Fibroblast of the conjunctiva (primary cell): ENCODE measurements at regions not wholly inside any gene's neighbourhood (a gene's known extent, or its start where the extent isn't known, plus 50 kb on each side); places are given as distances from the start of the nearest gene placed in this dataset.
"Not testable (repeated sequence)": the region's sequence is repeated elsewhere in the genome, so short reads cannot be mapped to it uniquely, and the experiment has no call there.

Source experiments
- DNase-seq: peaks from one replicate; pipeline ENCODE4 v3.0.0-alpha.2; 2010; ENCODE audit warnings: low read depth

DNA sequence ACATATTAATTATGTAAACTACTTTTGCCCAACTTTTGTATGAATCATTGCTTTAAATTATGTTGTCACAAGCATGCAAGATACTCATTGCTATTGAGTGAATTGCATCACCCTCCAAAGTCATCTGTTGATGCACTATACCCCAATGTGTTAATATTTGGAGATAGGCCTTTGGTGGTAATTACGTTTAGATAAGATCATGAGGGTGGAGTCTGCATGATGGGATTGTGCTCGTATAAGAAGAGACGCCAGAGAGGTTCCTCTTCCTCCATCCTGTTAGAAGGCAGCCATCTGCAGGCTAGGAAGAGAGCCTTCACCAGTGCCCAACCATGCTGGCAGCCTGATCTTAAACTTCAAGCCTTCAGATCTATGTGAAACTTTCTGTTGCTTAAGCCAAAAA, 95.3 kb upstream of the MAGI2 start:
- no peak for DNase-seq

DNA sequence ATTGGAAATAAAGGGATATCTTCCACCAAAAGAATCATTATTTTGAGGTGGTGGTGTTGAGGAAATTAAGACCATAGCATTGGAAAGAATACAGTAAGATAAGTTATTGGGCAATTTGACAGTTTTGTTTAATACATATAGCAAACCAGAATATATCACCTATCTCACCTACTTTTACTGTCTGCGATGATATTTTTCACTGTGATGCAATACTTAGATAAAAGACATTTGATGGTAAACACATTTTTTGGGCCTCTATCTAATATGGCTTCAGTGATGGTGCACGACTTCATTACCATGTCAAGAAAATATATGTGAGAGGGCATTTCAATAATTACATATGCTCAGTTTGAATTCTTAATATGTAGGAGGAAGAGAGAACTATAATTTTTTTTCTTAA, 93.7 kb upstream of the MAGI2 start:
- DNase-seq, result no peak

DNA sequence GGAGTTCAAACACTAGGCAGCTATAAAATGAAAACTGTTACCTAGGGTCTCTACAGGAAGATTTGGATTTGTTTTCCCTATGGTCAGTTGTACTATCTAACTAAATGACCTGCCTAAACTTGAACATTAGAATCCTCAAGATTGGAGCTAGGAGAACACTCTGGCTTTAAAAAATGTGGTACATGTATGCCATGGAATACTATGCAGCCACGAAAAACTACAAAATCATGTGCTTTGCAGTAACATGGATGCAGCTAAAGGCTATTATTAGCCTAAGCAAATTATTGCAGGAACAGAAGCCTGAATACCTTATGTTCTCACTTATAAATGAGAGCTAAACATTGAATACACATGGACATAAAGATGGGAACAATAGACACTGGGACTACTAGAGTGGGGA, 87.1 kb upstream of the MAGI2 start:
- DNase-seq, result no peak

DNA sequence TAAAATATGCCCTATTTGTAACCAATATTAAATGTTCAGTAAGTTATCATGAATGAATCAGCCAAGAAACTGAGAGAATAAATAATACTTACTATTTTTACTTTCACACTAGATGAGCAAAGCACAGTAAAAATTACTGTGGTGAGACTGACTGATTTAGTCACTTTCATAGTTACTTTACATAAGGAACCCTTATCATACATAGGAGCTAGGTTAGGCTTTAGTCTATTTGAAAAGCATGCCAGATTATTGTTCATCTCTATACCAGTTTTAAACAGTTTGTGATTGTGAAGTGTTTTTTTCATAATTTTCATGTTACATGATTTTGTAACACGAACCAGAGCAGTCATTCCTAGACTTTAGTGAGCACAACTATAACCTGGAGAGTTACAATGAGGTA, 80.7 kb upstream of the MAGI2 start:
- DNase-seq, result no peak

DNA sequence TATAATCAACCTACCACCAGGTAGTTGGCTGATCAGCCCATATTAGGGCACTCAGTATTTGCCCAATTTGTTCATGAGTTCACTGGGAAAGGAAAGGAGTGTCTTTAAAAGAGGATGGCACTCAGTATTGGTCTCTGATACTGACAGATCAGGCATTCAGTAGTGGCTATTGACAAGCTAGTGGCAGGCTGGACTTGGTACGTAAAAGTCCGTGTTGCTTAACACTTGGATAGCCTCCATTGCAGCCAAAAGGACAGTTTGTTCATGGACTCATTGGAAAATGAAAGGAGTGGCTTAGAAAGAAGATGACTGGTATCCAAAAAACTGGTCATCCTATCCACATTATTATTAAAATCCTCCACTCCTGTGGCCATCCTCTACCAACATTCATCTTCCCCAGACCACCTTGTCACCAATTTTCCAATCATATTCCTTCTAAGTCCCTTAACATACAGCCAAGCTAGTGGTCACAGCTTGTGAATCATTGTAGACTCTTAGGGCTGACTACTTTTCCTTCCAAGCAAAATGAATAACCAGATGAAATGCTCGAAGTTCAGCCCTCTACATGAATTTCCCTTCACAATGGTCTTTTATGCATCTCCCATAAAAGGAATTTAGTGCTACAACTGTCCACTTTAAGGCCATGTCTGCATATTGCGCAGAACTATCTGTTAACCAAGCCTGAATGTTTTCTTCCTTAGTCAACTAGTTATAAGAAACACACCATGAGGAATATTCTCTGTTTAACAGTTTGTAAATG, 78.6 kb upstream of the MAGI2 start:
- no peak for DNase-seq

DNA sequence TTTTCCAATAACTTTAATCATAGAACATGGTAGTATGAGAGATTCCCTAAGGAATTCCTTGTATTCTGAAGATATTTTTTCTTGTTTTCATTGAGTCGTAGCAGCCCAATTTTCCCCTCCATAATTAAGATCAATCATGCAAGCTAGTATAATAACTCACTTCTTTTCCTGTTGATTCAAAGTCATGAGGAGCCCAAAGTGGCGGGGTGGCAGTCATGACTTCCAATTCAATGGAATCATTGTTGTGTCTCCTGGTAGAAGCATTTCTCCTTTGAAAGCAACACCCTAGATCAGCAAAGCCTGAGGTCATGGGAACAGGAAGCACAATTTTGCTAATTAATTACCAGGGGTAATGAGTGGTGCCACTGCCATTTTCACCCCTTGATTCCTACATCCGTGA, 77.6 kb upstream of the MAGI2 start:
- no peak for DNase-seq

DNA sequence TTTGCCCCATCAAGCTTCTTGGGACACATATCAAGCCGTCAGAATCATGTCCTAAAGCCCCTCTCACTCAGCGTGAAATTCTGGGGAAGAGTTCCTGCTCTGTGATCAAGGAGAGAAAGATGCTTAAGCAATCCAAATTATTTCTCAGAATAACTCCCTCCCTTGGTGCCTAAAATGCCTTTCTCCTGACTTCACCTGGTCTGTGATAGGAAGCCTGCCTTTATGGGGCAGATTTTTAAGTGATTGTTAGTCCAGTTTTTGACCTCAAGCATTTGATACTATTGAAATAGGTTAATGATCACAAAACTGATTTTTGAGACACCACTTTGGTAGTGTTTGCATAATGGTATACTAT, 76.4 kb upstream of the MAGI2 start:
- no peak for DNase-seq

DNA sequence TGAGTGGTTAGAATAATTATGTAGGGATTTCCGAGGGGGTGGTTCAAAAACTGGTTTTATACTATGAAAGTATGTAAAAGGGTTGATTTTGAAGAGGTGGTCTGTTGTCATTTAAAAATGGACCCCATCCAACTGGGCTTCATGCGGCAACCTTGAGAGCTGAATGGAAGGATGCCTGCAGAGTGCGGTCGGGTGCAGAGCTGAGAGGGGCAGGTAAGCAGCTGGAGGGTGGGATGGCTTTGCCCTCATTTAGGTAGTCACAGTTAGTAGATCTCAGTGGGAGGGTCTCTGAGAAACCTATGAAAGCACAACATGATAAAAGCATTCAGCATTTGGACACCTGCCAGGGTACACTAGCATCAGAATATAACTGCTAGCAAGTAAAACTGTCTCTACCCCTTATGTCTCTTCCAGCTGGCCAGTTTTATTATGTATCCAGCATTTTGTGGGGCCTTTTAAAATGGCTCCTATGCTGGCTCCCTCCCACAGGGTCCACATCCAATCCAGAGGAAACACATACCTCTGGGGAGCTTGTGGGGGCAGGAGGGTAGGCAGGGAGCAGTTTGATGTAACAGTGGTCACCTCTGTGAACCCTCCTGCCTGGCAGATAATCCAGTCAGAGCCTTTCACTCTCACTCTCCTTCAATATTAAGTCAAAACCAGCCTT, 75.9 kb upstream of the MAGI2 start:
- DNase-seq, result no peak

DNA sequence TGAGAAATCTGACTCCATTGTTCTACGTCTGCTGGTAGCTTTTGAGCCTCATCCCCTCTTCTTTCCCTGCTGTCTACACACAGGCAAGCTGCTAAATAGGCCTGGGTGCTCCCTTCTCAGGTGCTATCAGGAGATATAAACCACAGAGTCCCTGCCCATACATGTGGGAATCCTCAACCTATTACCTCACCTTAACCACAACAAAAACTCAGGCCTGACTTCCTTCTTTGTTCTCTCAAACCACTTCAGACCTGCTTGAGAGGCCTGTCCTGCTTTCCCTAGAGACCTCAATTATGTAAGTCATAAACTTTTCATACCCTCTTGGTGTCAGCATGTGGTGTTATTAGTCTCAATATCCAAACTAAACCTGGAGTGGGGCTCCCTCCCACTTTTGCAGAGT, 75.0 kb upstream of the MAGI2 start:
- DNase-seq, result no peak

DNA sequence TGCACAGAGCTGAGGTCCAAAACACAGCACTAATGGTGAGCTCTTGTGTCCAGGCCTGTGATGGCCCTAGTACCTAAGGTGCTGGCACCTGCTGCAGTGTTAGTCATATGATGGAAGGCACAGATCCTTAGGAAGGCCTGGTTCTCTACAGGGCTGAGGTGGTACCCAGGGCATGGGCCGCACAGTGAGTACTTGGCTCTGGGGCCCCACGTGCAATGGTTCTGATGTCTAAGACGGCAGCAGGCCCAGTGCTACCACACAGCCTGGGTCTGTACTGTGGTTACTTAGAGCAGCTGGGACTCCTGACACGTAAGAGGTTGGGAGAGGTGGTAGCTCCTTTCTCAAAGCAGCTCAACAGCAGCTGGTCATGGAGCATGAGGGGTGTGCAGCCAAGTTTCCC, 70.6 kb upstream of the MAGI2 start:
- DNase-seq, result no peak

DNA sequence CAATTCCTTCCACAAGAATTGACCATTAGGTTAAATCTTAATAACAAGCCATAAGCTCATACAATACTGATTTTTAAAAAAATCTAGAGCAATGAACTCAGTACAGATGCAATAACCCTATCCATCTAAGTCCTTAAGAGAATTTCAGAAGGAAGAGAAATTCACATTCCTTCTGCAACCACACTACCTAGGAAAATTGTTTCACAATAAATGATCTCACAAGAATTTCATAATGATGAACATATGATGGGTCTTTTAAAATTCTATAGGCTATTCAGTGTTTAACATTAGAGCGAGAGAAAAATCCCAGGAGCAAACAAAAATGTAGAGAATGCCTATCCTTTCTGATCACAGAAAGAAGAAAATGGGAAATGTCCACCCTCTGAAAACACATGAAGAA, 70.0 kb upstream of the MAGI2 start:
- peak; percentile 14 for DNase-seq

DNA sequence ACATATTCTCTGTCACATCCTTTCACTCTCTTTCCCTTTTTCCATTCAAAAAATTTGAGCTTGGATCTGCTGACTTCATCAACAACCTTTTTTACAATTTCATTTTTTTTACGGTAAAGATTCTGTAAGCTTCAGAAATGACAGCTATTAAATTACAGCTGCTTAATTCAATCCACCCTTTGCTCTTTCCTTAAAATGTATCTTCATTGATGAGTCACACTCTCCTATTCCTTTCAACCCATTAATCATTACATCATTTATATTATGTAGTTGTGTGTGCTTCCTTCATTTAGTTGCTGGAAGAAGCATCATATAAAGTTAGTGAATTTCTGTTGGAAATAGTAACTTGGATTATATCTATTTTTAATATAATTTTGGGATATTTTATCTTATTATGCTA, 67.1 kb upstream of the MAGI2 start:
- no peak for DNase-seq

DNA sequence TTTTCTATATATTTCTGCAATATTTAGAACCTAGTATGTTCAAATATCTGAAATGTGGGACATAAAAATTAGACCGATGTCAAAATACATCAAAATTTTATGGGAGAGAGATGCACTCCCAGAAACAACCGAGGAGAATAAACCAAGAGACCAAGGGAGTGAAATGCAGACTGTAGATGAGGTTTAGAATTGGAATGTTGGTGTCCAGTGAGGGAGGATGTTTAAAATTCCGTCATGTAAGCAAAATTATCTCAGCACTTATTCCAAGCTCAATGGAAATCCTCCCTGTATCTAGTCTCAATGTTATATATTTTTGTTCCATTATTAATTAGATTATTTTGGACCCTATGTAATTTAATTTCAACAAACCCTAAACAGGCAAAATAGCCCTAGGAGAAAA, 61.9 kb upstream of the MAGI2 start:
- no peak for DNase-seq

DNA sequence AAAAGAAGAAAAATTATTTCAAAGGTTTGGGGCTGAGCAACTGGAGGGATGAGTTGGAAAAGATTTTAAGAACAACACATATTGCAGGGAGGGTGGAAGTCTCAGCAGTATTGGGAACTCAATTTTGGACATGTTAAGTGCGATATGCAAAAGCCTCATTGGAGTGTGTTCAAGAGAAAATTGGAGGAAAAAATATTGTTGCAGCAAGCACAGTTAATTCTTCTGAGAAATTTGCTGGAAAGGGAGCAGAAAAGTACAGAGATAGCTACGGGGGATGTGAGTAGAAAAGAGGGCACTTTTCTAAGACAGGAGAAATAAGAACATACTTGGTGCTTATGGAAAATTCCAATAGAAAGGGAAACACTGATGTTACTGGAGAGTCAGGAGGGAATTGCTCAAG, 59.8 kb upstream of the MAGI2 start:
- no peak for DNase-seq

DNA sequence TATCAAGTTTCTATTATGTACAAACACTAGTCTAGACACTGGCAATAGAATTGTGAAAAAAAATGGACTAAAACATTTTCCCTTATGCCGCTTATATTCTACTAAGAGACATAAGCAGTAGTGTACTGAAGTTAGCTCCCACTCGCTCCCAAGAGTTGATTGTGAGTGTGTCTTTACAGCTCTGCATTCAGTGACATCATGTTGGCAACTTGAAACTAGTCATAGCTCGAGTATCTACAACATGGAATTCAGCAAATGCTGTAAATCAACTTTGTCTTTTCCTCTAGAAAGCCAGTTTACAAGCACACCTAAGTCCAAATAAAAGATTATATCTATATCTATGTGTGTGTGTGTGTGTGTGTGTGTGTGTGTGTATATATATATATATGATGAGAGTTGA, 58.8 kb upstream of the MAGI2 start:
- no peak for DNase-seq

DNA sequence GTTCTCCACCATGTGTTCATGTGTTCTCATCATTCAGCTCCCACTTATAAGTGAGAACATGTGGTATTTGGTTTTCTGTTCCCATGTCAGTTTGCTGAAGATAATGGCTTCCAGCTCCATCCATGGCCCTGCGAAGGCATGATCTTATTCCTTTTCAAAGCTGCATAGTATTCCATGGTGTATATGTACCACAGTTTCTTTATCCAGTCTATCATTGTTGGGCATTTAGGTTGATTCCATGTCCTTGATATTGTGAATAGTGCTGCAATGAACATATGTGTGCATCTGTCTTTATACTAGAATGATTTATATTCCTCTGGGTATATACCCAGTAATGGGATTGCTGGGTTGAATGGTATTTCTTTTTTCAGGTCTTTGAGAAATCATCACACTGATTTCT, 57.6 kb upstream of the MAGI2 start:
- DNase-seq, result not testable (repeated sequence)

DNA sequence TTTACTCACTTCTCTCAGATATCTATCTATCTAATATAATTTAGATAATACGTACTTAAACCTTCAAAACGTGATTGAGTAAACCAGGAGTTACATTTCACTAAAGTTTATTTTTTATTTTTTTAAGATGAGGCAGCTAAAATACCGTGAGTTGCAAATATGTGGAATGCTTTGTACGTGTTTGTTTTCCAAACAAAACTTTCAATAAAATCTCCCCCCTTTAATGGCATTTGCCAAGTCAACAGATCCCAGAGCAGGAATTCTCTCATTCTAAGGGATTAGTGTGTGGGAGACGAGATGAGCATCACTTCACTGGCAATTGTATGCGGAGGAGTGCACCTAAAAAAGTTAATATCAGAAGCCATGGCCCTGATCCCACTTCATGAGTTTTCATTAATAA, 53.7 kb upstream of the MAGI2 start:
- DNase-seq, result no peak

DNA sequence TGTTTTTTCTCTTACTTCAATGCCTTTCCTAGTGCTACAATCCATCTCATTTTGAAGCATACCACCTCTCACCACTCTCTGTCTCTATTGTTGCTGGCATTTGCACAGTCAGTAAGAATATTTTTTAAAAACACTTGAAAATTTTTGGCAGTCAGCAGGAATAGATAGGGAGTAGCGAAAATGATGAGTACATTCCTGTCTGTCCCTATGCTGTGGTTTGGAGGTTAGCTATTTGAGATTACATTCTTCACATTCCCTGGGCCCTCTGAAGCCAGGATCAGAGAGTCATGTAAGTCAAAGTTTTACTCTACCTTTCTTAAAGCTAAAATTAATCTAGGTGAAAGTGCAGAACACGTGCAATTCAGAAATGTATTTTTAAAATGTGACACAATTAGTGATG, 53.0 kb upstream of the MAGI2 start:
- no peak for DNase-seq

DNA sequence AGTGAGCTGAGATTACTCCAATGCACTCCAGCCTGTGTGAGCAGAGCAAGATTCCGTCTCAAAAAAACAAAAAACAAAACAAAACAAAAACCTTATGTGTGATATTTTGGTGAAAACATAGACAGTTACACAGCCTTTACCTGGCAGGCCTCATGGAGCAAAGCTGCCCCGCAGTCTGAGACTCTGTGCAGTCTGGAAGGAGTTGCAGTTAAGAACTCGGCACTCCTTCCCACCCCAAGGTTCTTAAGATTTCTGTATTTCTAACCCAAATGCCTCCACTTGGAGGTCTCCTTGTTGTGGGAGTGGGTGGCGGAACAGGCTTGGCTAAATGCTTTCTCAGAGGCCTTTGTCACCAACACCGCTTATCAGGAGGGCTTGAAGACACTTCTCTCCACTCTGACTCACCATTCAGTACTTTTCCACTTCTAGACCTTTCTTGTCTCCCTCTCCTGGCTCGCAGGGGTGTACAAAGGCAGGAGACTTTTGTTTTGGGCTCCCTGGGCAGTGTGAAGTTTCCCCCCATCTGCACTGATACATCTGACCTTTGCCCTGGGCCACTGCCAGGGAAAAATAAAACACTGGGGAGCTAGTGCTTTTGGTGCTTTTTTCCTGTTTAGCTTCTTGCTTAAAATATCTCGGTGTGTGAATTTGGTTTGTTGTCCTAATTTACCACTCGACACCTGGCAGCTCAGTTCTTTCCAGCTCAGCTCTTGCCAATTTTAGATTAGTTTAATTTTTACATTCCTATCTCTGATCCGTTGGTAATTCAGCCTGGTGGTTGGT, 51.3 kb upstream of the MAGI2 start:
- no peak for DNase-seq
